Left lung (tissue), 4 donors: ENCODE measurements at regions not wholly inside any gene's neighbourhood (a gene's known extent, or its start where the extent isn't known, plus 50 kb on each side); places are given as distances from the start of the nearest gene placed in this dataset.

Source experiments
- ATAC-seq: fragments of 200-7000 bp; cut with Tn5 transposase; one replicate; pipeline ENCODE4 v1.9.1; 2020; ENCODE audit warnings: moderate library complexity
- DNase-seq, 4 donors: peaks; one replicate each; pipeline ENCODE4 v3.0.0-alpha.2; 2013 to 2020
- H3K27ac ChIP-seq, 2 donors: fragments of 200-600 bp; sonication (generic) in 1 of 2; one replicate each; pipeline versions ENCODE4 v1.5.0 to v1.8.0; 2020 to 2021
- H3K27me3 ChIP-seq, 2 donors: fragments of 200-600 bp; sonication (generic) in 1 of 2; one replicate each; pipeline versions ENCODE4 v1.5.0 to v1.8.0; 2020 to 2021
- H3K36me3 ChIP-seq, 2 donors: fragments of 200-600 bp; sonication (generic) in 1 of 2; one replicate each; pipeline versions ENCODE4 v1.5.0 to v1.8.0; 2020 to 2021
- H3K4me1 ChIP-seq, 2 donors: fragments of 200-600 bp; one replicate each; pipeline ENCODE4 v1.8.0; 2021
- H3K4me3 ChIP-seq, 2 donors: fragments of 200-600 bp; sonication (generic) in 1 of 2; one replicate each; pipeline versions ENCODE4 v1.5.0 to v1.8.0; 2020 to 2021; ENCODE audit warnings: mild to moderate bottlenecking in 1 of 2
- H3K9me3 ChIP-seq, 2 donors: fragments of 200-600 bp; sonication (generic) in 1 of 2; one replicate each; pipeline versions ENCODE4 v1.5.0 to v1.8.0; 2020 to 2021
- intact Hi-C, 2 donors: fragments of 100-400 bp; cut with DNase I; formaldehyde crosslinking; loops; one replicate each; pipeline versions ENCODE4 v1.11.2 to v1.14.2; 2022
- TF ChIP-seq, protein P1 (sequence below), 2 donors: fragments of 200-600 bp; sonication (generic) in 1 of 2; IDR thresholded peaks; one replicate each; pipeline versions ENCODE4 v1.5.0 to v1.8.0; 2021; ENCODE audit warnings: antibody characterized with exemption in 2 of 2
- donor health status: DM: no; HTN: yes; CAD: no.
- donor health status: DM: no; HTN: no; CAD: no.

DNA sequence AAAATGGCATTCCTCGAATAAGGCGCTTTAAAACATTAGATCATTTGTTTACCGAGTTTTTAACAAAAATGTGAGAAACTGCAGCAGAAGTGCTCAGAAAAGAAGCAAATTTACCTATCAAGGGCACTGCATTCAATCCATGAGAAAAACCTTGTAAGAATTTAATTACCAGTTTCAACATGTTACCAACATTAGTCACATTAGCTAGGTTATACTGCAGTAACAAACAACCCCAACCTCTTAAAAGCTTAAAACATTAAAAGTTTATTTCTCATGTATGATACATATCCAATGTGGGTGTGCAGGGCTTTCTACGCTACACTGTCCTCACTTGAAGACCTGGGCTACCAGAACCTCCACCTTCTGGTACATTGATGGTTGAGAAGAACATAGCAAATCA, 68.1 kb upstream of the CCBE1 start:
- H3K9me3 ChIP-seq, result no peaks in the 10 kb centered on the region
- H3K27ac ChIP-seq, result no peak overlapping the region
- H3K4me3 ChIP-seq, result no peak overlapping the region
- intact Hi-C loops, result no loop called here
- DNase-seq, result no peak
- ATAC-seq, result no peak
- H3K27me3 ChIP-seq, result no peaks in the 10 kb centered on the region
- no peaks in the 10 kb centered on the region for H3K4me1 ChIP-seq
- TF ChIP-seq, protein P1, sequence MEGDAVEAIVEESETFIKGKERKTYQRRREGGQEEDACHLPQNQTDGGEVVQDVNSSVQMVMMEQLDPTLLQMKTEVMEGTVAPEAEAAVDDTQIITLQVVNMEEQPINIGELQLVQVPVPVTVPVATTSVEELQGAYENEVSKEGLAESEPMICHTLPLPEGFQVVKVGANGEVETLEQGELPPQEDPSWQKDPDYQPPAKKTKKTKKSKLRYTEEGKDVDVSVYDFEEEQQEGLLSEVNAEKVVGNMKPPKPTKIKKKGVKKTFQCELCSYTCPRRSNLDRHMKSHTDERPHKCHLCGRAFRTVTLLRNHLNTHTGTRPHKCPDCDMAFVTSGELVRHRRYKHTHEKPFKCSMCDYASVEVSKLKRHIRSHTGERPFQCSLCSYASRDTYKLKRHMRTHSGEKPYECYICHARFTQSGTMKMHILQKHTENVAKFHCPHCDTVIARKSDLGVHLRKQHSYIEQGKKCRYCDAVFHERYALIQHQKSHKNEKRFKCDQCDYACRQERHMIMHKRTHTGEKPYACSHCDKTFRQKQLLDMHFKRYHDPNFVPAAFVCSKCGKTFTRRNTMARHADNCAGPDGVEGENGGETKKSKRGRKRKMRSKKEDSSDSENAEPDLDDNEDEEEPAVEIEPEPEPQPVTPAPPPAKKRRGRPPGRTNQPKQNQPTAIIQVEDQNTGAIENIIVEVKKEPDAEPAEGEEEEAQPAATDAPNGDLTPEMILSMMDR (IDR thresholded peaks at IDR 0.05), result no peak
- H3K36me3 ChIP-seq, result no peaks in the 10 kb centered on the region

- no peak for ATAC-seq
- TF ChIP-seq, protein P1 (IDR thresholded peaks at IDR 0.05), result no peak
- intact Hi-C loops, result no loop called here
These were observed 67.1 kb upstream of the CCBE1 start for GRCh38 chr18:59764281-59764680.

DNA sequence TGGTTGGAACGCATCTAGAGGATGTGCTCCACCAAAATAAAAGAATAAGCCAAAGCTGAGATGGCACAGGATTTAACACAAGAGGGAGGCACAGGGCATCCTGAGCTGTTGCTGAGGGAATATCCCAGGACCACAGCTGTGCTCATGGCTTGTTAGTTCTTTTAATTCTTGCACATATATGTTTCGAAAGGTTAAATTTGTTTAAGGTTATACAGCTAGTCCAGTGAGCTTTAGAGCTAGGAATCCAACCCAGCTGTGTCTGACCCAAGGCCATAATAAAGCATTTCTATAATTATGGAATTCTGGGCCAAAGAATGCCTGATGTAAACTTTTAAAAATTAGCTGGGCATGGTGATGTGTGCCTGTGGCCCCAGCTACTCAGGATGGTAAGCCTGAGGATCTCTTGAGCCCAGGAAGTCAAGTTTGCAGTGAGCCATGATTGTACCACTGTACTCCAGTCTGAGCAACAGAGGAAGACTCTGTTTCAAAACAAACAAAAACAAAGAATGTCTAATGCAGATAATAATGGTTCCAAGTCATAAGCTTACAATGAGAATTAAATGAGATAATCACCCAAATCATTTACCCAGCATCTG, 66.4 kb upstream of the CCBE1 start:
- no peak for DNase-seq

More at GRCh38 chr18:59764281-59764680, 67.1 kb upstream of the CCBE1 start:
- Histone ChIP-seq H3K9me3 (no peaks in the 10 kb centered on the region), H3K27ac (no peak overlapping the region), H3K27me3 (no peaks in the 10 kb centered on the region), H3K36me3 (no peaks in the 10 kb centered on the region), H3K4me3 (no peak overlapping the region), H3K4me1 (no peaks in the 10 kb centered on the region)
- no peak for DNase-seq

GRCh38 chr18:59760619-59761600, 63.7 kb upstream of the CCBE1 start:
- DNase-seq, result no peak
- no peaks in the 10 kb centered on the region for H3K9me3 ChIP-seq
- no peak overlapping the region for H3K27ac ChIP-seq
- H3K36me3 ChIP-seq, result no peaks in the 10 kb centered on the region
- ATAC-seq, result no peak
- TF ChIP-seq, protein P1 (IDR thresholded peaks at IDR 0.05), result no peak
- no peaks in the 10 kb centered on the region for H3K27me3 ChIP-seq
- no peaks in the 10 kb centered on the region for H3K4me1 ChIP-seq
- intact Hi-C loops, result no loop called here
- no peak overlapping the region for H3K4me3 ChIP-seq

More for the DNA sequence above, 66.4 kb upstream of the CCBE1 start:
- Histone ChIP-seq H3K4me3 (no peak overlapping the region), H3K27ac (no peak overlapping the region), H3K4me1 (no peaks in the 10 kb centered on the region), H3K9me3 (no peaks in the 10 kb centered on the region), H3K36me3 (no peaks in the 10 kb centered on the region), H3K27me3 (no peaks in the 10 kb centered on the region)
- TF ChIP-seq, protein P1 (IDR thresholded peaks at IDR 0.05), result no peak
- intact Hi-C loops, result no loop called here
- ATAC-seq, result no peak

DNA sequence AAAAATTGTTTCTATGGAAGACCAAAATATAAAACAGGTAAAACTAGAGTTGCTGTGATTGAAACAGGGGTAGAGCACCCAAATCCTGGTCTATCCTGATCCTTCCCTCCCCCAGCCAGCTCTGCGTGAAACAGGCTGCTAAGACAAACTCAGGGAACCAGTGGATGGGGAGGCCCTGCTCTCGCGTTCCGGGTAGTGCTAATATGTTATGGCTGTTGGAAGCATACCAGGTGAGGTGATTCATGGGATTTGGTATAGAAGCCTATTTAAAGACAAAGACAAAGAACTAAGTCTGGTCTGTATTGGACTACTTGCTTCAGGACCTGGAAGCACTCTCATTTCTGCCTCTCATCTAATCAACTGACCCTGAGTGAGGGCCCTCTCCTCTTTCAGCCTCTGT, 63.0 kb upstream of the CCBE1 start:
- no peak for ATAC-seq
- intact Hi-C loops, result no loop called here

More for the DNA sequence above, 63.0 kb upstream of the CCBE1 start:
- H3K4me3 ChIP-seq, result no peak overlapping the region
- H3K27ac ChIP-seq, result no peak overlapping the region
- no peaks in the 10 kb centered on the region for H3K36me3 ChIP-seq
- H3K27me3 ChIP-seq, result no peaks in the 10 kb centered on the region
- H3K4me1 ChIP-seq, result no peaks in the 10 kb centered on the region
- peaks cover 0 to 2% of the 10 kb centered on the region in 2 donors for H3K9me3 ChIP-seq
- TF ChIP-seq, protein P1 (IDR thresholded peaks at IDR 0.05), result no peak
- DNase-seq, result no peak
